NCI-H345 treated with DMSO at 0.1 percent for 48 hours (cell line): ENCODE measurements at regions not wholly inside any gene's neighbourhood (a gene's known extent, or its start where the extent isn't known, plus 50 kb on each side); places are given as distances from the start of the nearest gene placed in this dataset.
"Not testable (repeated sequence)": the region's sequence is repeated elsewhere in the genome, so short reads cannot be mapped to it uniquely, and the experiment has no call there.

Source experiments
- DNase-seq: peaks from one replicate; lab custom pipeline; 2025; ENCODE audit not compliant: unreplicated experiment; lab: John Stamatoyannopoulos, UW

GRCh38 chr6:133046576-133046975, 194.6 kb upstream of the EYA4 start:
- DNase-seq, result no peak

GRCh38 chr6:133047065-133047665, 194.0 kb upstream of the EYA4 start:
- DNase-seq, result no peak

GRCh38 chr6:133047706-133048105, 193.5 kb upstream of the EYA4 start:
- DNase-seq, result no peak

GRCh38 chr6:133051240-133051639, 189.9 kb upstream of the EYA4 start:
- DNase-seq, result no peak

- DNase-seq, result no peak
Measured at GRCh38 chr6:133052465-133052864, 188.7 kb upstream of the EYA4 start.

- DNase-seq, result no peak
Measured at GRCh38 chr6:133055441-133055966, 185.7 kb upstream of the EYA4 start.

- no peak for DNase-seq
Measured at GRCh38 chr6:133057352-133057751, 183.8 kb upstream of the EYA4 start.

- DNase-seq, result no peak
Measured at GRCh38 chr6:133062077-133062476, 179.1 kb upstream of the EYA4 start.

GRCh38 chr6:133062696-133063306, 178.4 kb upstream of the EYA4 start:
- DNase-seq, result no peak

- no peak for DNase-seq
Measured at GRCh38 chr6:133067960-133068359, 173.2 kb upstream of the EYA4 start.

- no peak for DNase-seq
Measured at GRCh38 chr6:133070410-133071043, 170.6 kb upstream of the EYA4 start.

GRCh38 chr6:133079901-133080300, 161.3 kb upstream of the EYA4 start:
- no peak for DNase-seq

GRCh38 chr6:133083248-133083967, 157.7 kb upstream of the EYA4 start:
- DNase-seq, result no peak

- DNase-seq, result no peak
Measured at GRCh38 chr6:133085471-133085870, 155.7 kb upstream of the EYA4 start.

- no peak for DNase-seq
Measured at GRCh38 chr6:133085896-133086295, 155.3 kb upstream of the EYA4 start.

GRCh38 chr6:133088931-133089695, 152.0 kb upstream of the EYA4 start:
- no peak for DNase-seq

GRCh38 chr6:133092199-133092598, 149.0 kb upstream of the EYA4 start:
- DNase-seq, result no peak

- no peak for DNase-seq
Measured at GRCh38 chr6:133092771-133093170, 148.4 kb upstream of the EYA4 start.

- DNase-seq, result not testable (repeated sequence)
Measured at GRCh38 chr6:133093211-133093610, 147.9 kb upstream of the EYA4 start.

GRCh38 chr6:133093956-133094355, 147.2 kb upstream of the EYA4 start:
- no peak for DNase-seq

- DNase-seq, result no peak
Measured at GRCh38 chr6:133097208-133097607, 143.9 kb upstream of the EYA4 start.
